HT-29 (cell line): ENCODE measurements at regions not wholly inside any gene's neighbourhood (a gene's known extent, or its start where the extent isn't known, plus 50 kb on each side); places are given as distances from the start of the nearest gene placed in this dataset.
"Not testable (repeated sequence)": the region's sequence is repeated elsewhere in the genome, so short reads cannot be mapped to it uniquely, and the experiment has no call there.

Experiments
- DNase-seq: peaks from one replicate; pipeline ENCODE4 v3.0.0-alpha.2; 2015; ENCODE audit warnings: low spot score

GRCh38 chr1:245031041-245031440 is 123.7 kb upstream of the KIF26B start:
- no peak for DNase-seq

- no peak for DNase-seq
Observed at GRCh38 chr1:245026247-245026646, 128.5 kb upstream of the KIF26B start.

DNA sequence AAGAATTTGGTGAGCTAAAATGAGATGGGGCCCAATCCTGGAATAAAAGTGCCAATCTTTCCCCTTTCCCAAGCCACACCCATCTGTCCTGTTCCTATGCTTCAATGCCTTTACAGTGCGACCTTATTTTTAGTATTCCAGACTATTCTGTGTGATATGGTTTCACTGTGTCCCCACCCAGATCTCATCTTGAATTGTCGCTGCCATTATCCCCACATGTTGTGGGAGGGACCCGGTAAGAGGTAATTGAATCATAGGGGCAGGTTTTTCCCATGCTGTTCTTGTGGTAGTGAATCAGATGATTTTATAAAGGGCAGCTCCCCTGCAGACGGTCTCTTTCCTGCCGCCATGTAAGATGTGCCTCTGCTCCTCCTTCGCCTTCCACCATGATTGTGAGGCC is 129.3 kb upstream of the KIF26B start:
- DNase-seq = no peak

GRCh38 chr1:245023222-245023621 is 131.6 kb upstream of the KIF26B start:
- DNase-seq = no peak

GRCh38 chr1:245019910-245020486 is 134.8 kb upstream of the KIF26B start:
- no peak for DNase-seq

DNA sequence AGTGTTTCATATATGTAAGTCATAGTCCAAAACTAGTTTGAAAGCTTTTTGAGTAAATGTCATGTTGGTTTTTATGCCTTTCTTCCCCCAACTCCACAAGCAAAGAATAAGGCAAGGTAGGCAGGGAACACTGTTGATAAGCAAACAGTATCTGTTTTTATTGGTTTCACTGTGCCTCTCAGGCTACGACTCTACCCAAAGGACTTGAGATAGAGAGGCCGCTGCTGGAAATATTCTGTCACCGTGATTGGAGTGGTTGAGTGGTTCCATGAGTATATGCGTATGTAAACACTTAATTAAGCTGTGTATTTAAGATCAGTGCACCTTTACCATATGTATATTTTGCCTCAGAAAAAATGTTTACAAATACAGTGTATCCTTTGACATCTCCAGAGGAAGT is 138.1 kb upstream of the KIF26B start:
- no peak for DNase-seq

- DNase-seq = no peak
Observed at GRCh38 chr1:245015031-245015430, 139.8 kb upstream of the KIF26B start.

GRCh38 chr1:245014247-245015029 is 140.3 kb upstream of the KIF26B start:
- no peak for DNase-seq

- no peak for DNase-seq
Observed at GRCh38 chr1:245010018-245010614, 144.7 kb upstream of the KIF26B start.

- DNase-seq = no peak
Observed at GRCh38 chr1:245008761-245009160, 144.4 kb upstream of the HNRNPU start.

- no peak for DNase-seq
Observed at GRCh38 chr1:245007852-245008251, 143.5 kb upstream of the HNRNPU start.

DNA sequence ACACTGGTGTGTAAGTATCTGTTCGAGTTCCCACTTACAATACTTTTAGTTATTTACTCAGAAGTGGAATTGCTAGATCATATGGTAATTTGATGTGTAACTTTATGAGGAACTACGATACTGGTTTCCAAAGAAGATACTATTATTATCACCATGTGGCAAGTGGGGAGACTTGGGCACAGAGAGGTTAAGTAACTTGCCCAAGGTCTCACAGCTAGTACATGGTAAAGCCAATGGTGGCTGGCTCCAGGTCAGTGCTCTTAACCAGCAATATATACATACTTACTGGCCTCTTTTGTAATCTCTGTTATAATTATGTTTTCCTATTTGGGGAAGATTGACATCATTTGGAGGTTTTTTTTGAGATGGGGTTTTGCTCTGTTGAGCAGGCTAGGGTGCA is 138.9 kb upstream of the HNRNPU start:
- DNase-seq = no peak

GRCh38 chr1:245001252-245001651 is 136.9 kb upstream of the HNRNPU start:
- no peak for DNase-seq

DNA sequence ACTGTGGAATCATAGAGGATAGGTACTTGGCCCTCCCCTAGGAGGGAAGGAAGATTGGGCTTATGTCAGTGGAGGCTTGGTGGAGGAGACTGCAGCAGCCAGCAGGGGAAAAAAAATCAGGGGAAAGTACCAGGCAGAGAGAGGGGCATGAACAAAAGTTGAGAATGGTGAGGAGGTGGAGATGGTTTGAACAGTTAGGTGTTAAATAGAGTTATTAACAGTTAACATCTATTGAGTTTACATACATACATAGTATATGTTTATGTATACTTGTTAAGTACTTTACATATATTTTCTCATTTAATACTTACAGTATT is 136.5 kb upstream of the HNRNPU start:
- no peak for DNase-seq

DNA sequence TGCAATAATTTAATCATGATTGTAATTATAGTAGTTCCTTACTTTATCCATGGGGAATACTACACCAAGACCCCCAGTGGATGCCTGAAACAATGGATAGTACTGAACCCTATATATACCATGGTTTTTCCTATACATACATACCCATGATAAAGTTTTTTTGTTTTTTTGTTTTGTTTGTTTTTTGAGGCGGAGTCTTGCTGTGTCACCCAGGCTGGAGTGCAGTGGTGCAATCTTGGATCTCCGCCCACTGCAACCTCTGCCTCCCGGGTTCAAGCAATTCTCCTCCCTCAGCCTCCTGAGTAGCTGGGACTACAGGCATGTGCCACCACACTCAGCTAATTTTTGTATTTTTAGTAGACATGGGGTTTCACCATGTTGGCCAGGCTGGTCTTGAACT is 135.3 kb upstream of the HNRNPU start:
- not testable (repeated sequence) for DNase-seq

GRCh38 chr1:244998717-244999346 is 134.5 kb upstream of the HNRNPU start:
- no peak for DNase-seq

DNA sequence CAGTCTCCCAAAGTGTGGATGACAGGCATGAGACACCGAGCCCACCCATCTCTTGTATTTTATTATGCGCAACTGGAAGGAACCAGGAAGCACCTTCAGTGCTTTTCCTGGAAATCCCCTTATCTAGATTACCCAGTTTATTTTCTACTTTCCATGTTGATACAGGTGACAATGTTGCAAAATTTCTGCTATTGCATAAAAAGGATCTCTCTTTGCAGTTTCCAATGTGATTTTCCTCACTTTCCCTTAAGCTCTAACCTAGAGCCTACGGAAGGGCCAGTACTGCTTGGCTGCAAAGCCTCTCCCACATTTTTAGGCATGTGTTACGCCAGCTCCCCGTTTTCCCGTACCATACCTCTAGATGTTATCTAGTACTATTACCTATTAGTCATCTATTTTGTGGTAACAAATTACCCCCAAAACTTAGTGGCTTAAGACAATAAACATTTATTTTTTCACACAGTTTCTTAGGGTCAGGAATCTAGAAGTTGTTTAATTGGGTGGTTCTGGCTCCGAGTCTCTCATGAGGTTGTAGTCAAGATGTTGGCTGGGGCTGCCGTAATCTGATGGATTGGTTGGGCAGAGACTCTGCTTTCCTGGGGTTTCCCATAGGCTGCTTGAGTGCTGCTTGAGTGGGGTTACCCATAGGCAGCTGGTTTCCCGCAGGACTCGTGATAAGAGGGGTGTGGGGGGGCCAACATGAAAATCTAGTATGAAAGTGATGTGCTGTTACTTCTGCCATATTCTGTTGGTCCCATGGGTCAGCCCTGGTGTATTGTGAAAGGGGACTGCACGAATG is 131.5 kb upstream of the HNRNPU start:
- no peak for DNase-seq

DNA sequence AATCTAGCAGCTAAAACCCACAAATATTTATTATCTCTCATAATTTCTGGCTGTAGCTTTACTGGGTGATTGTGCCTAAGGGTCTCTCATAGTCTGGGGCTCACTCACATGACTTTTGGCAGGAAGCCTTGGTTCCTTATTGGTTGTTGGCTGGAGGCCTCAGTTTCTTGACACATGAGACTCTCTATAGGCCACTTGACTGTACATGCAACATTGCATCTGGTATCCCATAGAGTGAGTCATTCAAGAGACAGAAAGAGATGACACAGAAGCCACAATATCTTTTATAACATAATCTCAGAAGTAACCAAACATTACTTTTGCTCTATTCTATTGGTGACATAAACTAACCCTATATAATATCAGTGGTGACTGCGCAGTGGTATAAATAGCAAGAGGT is 128.5 kb upstream of the HNRNPU start:
- no peak for DNase-seq

GRCh38 chr1:244989813-244990212 is 125.5 kb upstream of the HNRNPU start:
- DNase-seq = no peak

DNA sequence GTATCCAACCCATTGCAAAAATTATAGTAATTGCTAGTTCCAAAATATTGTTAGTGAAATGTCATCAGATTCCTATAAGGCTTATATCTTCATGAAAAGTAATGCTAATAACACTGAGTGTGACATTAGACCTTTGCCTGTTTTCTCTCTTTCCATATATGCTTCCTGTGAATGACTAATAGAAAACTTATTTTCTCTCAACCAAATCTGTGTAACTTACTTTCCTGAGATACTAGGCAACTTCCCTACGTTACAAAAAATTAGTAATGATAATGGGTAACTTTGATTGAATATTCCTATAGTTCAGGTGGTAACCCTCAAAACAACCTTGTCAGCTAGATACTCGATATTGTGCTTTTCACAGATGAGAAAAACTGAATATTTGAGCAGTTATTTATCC is 124.2 kb upstream of the HNRNPU start:
- DNase-seq = no peak

DNA sequence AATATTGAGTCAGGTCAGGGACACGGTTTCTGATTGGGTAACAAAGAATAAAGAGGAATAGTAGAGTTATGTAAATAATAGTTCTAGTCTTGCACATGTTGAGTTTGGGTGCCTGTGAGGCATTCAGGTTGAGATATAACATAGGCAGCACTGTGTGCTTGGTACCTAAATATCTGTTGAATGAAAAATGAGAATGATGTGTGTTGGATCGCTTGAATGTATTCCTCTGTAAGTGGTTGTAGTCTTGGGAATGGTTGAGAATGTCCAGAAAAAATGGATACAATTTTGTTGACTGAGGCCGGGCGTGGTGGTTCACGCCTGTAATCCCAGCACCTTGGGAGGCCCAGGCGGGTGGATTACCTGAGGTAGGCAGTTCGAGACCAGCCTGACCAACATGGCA is 116.3 kb upstream of the HNRNPU start:
- no peak for DNase-seq

GRCh38 chr1:244974550-244974949 is 110.2 kb upstream of the HNRNPU start:
- DNase-seq = no peak
